RWPE1 (cell line): ENCODE measurements at regions not wholly inside any gene's neighbourhood (a gene's known extent, or its start where the extent isn't known, plus 50 kb on each side); places are given as distances from the start of the nearest gene placed in this dataset.
"Not testable (repeated sequence)": the region's sequence is repeated elsewhere in the genome, so short reads cannot be mapped to it uniquely, and the experiment has no call there.

ENCODE experiments used
- CTCF ChIA-PET: fragments of 350-600 bp; sonication (Branson Sonifier 250); formaldehyde crosslinking; extraction: SDS; loops from one replicate; lab custom pipeline; 2021; lab: Yijun Ruan, JAX
- POLR2A ChIA-PET: fragments of 400-600 bp; formaldehyde crosslinking; extraction: SDS; loops from one replicate; lab custom pipeline; 2020; ENCODE audit warnings: antibody characterized with exemption; ENCODE audit not compliant: low non-redundant PET; lab: Yijun Ruan, JAX
- DNase-seq: peaks from one replicate; pipeline ENCODE4 v3.0.0; 2012; ENCODE audit warnings: low spot score
- H3K27ac ChIP-seq: fragments of 450-650 bp; 2 replicates; pipeline ENCODE4 v1.5.1; 2017
- TF ChIP-seq, protein P1 (sequence below): fragments of 450-650 bp; conservative IDR thresholded peaks from 2 replicates; pipeline ENCODE4 v1.5.1; 2017; ENCODE audit warnings: low read depth, mild to moderate bottlenecking

DNA sequence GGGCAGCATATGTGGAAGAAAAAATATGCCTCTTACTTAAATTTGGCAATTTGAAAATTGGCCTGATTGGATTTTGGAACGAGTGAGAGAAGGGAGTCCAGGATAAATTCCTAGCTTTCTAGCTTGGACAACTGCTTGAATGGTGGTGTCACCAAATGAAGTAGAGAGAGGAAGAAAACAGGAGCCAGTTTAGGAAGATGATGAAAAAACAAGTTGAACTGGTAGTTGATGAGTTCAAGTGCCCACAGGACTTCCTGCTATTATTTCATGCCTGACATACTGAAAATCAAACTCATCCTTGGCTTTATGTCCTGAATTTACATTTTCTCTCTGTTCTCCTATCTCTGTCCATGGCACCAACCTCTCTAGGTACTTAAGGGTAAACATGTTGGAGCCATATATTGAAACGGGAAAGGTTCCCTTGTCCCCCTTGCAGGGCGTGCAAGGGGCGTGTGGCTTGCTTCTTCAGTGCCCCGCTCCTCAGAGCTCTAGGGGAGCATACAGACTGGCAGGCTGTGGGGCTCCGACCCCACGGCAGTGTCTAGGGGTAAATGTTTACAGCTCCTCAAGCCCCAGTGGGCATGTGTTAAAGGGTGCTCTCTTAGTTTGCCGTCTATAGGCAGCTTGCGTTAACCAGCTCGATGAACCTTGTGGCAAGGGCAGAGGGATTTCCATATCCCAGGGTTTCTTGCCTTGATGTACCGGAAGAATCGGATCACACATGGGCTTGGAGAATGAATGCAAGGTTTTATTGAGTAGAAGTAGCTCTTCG, 250.7 kb upstream of the PGRMC2 start:
- no peak for DNase-seq
- TF ChIP-seq, protein P1, sequence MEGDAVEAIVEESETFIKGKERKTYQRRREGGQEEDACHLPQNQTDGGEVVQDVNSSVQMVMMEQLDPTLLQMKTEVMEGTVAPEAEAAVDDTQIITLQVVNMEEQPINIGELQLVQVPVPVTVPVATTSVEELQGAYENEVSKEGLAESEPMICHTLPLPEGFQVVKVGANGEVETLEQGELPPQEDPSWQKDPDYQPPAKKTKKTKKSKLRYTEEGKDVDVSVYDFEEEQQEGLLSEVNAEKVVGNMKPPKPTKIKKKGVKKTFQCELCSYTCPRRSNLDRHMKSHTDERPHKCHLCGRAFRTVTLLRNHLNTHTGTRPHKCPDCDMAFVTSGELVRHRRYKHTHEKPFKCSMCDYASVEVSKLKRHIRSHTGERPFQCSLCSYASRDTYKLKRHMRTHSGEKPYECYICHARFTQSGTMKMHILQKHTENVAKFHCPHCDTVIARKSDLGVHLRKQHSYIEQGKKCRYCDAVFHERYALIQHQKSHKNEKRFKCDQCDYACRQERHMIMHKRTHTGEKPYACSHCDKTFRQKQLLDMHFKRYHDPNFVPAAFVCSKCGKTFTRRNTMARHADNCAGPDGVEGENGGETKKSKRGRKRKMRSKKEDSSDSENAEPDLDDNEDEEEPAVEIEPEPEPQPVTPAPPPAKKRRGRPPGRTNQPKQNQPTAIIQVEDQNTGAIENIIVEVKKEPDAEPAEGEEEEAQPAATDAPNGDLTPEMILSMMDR: no peak
- ChIA-PET CTCF (no interaction called here), POLR2A (no interaction called here)
- no peak overlapping the region for H3K27ac ChIP-seq

DNA sequence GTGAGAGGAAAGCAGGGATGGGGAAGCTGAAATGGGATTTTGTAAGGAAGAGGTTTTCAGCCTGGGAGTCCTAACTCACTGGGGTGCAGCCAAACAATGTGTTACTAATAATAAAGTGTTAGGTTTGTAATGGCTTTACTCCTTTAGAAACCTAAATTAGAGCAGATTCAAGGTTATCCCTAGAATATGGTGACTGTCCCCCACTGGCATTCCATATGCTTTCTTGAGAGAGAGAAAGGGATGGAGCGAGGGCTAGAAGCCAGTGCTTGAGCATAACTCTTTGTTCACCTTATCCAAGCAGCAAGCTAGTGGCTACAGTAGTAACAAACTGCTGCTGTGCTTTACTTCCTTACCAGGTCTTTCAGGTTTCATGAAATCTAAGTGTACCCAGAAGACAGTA, 249.1 kb upstream of the PGRMC2 start:
- CTCF ChIA-PET: no interaction called here
- H3K27ac ChIP-seq: no peak overlapping the region
- no peak for DNase-seq
- TF ChIP-seq, protein P1: no peak
- POLR2A ChIA-PET: no interaction called here

DNA sequence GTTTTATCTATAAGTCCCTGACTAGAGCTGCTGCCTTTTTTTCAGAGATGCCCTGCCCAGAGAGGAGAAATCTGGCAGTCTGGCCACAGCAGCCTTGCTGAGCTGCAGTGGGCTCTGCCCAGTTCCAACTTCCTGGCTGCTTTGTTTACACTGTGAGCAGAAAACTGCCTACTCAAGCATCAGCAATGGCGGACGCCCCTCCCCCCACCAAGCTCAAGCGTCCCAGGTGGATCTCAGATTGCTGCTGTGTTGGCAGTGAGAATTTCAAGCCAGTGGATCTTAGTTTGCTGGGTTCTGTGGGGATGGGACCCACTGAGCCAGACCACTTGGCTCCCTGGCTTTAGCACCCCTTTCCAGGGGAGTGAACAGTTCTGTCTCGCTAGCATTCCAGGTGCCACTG, 247.9 kb upstream of the PGRMC2 start:
- POLR2A ChIA-PET, H3K27ac ChIP-seq, DNase-seq: not testable (repeated sequence)
- CTCF ChIA-PET: interaction anchor here (0.6 kb wide), 2 partner anchors 37 to 389 kb away, joined by 3 read pairs; no protein-coding TSS in a partner anchor

DNA sequence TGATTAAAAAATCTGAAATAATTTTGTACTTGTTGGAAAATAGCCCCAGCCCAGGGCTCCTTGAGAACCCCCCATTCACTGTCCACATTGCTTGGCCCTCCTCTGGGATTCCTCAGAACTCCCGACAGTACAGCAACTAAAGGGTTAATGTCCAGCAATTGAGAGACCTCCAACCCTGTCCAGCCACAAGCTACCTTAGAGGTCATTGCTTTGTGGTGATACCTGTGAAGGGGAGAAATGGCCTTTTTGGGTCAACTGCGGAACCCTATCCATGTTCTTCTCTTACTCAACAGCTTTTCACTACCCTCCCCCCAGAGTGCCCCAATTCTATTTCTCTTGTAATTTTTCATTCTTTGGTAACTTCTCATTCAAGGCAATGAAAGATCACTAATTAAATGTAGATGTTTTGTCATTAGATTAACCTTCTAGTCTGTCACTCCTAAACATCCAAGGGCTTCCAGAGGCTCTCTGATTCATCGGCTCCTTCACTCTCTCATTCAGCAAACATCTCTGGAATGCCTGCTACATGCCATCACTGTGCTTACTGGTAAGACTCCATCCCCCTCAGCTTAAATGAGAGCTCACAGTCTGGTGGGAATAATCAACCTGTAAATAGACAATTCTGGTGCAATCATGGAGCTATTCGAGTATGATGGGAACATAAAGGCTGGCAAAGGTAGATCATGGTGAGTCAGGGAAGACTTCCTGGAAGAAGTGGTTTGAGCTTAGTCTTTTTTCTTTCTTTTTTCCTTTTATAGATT, 241.4 kb upstream of the PGRMC2 start:
- CTCF ChIA-PET: no interaction called here
- H3K27ac ChIP-seq: peak overlapping the region; percentile 59; the same call in 1 of the 2 replicates
- POLR2A ChIA-PET: no interaction called here
- TF ChIP-seq, protein P1: no peak
- peak; percentile 93 for DNase-seq

DNA sequence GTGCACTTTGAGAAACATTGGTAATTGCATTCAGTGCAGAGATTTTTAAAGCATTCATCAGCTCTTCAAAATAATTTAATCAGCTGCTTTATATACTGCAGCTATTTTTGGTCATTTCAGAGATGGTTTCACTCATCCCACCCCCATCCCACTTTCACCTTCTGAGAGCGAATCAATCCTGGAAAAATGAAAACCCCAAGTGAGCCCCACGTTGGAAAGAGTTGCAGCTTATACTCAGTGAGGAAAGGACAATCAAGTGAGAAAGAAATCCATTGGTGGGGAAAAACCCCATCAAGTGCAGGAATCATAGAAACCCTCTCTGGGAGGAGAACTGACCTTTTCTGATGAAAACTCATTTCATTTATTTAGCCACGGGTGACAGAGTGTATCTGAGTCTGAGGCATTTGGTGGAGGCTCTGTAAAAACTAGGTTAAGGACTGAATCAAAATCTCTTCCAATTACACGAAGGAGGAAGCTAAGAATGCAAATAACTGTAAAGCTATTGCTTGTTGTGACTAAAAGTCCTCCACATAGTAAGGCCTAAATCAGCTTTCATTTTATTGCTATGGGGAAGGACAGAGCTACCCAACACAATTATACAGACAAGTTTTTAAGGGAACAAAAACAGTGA, 240.4 kb upstream of the PGRMC2 start:
- POLR2A ChIA-PET: no interaction called here
- TF ChIP-seq, protein P1: no peak
- CTCF ChIA-PET: interaction anchor here (0.6 kb wide), 1 partner anchor 36 kb away, joined by 5 read pairs; no protein-coding TSS in a partner anchor
- no peak for DNase-seq
- H3K27ac ChIP-seq: no peak overlapping the region

DNA sequence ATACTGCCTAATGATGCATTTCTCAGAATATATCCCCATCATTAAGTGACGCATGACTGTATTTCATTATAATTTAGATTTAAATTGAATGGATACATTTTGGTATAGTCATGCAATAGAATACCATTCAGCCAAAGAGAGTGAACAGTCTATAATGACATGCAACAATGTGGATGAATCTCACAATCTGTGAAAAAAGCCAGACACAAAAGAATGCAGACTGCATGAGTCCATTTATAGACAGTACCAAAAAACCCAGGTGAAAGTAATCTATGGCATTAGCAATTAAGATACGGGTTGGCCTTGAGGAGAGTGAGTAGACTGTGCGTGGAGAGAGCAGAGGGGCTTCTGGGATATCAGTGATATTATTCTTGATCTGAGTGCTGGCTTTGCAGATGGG, 239.7 kb upstream of the PGRMC2 start:
- no peak for DNase-seq
- CTCF ChIA-PET: interaction anchor here (0.6 kb wide), 1 partner anchor 35 kb away, joined by 5 read pairs; no protein-coding TSS in a partner anchor
- POLR2A ChIA-PET: no interaction called here
- TF ChIP-seq, protein P1: no peak
- H3K27ac ChIP-seq: no peak overlapping the region
